ENCODE measurements at regions not wholly inside any gene's neighbourhood (a gene's known extent, or its start where the extent isn't known, plus 50 kb on each side); places are given as distances from the start of the nearest gene placed in this dataset.

DNA sequence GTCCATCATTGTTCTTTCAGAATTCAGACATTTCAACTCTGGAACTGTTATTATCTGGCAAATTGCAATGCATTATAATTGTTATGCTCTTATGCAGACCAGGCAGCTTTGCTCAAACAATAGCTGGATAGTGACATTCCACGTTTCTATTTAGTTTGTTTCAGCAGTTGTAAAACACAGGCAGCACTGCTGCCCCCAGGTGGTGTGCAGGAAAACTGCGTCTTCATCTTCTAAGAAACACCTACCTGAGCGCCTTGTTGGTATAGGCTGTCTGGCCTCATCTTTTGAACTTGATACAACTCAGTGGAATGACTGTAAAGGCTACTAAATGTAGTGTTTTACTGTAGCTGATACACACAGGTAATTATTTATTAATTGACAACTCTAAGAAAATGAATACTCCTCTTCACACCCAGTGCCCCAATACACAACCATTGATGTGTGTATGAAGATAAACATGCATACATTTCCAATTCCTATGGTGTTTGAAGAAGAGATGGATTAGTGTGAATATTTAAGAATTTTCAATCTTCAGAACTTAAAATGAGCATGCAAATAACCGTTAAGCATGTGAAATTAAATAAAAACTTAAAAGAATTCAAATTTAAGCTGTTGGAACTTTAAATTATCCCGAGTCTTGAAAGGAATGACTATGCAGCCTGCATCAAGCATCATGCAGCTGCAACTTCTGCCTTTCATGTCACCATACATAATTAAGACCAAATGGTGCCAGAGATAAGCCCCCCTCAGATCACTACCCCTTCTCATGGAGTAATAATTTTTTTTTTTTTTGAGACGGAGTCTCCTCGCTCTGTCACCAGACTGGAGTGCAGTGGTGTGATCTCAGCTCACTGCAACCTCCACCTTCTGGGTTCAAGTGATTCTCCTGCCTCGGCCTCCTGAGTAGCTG is 85.6 kb downstream of the CD8B2 start:
- DNase-seq (ENCODE audit: low read depth) = no peak

GRCh38 chr2:106573773-106574172 is 86.6 kb downstream of the CD8B2 start:
- no peak for DNase-seq (ENCODE audit: low read depth)

DNA sequence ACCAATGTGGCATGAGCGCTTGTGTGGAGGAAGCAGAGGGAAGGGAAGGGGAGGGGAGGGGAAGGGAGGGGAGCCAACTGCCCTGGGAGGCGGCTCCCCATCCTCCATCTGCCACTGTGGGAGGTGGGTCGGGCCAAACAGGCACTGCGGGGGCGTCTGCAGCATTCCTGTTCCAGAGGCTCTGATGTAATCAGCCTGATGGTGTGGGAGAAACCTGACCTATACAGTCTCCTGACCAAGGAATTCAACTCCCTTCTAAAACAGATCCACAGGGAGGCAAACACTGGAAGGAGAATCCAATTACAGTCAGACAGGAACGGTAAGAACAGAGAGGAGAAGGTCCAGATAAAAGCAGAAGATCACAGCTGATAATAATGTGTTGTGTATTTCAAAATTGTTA is 88.8 kb downstream of the CD8B2 start:
- no peak for DNase-seq (ENCODE audit: low read depth)

DNA sequence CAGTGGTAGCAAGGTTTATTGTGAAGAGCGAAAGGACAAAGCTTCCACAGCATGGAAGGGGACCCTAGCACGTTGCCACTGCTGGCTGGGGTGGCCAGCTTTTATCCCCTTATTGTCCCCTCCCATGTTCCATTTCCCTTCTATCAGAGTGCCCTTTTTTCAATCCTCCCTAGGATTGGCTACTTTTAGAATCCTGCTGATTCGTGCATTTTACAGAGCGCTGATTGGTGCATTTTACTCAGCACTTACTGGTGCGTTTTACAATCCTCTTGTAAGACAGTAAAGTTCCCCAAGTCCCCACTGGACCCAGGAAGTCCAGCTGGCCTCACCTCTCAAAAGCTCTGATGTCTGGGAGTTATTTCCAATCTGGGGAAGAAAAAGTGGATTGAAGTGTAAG is 90.1 kb downstream of the CD8B2 start:
- no peak for DNase-seq (ENCODE audit: low read depth)

GRCh38 chr2:106579750-106580197 is 92.6 kb downstream of the CD8B2 start:
- no peak for DNase-seq (ENCODE audit: low read depth)

GRCh38 chr2:106580241-106580640 is 93.1 kb downstream of the CD8B2 start:
- DNase-seq (ENCODE audit: low read depth) = no peak

DNA sequence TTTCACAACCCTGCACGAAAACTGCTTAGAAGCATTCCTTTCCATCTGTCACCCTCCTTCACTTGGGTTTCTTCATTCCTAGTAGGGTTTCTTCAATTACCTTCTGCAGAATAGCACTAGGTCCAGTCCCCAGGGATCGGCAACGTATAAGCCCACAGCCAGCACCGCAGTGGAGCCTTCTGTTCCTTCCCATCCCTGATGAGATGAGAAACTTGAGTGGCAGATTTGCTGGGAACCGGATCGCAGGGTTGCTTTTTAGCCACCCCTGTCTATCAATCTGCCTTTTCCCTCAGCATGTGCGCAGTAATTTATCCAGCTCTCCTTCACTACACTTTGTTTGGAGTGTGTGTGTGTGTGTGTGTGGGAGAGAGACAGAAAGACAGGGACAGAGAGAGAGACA is 94.2 kb downstream of the CD8B2 start:
- DNase-seq (ENCODE audit: low read depth) = no peak

GRCh38 chr2:106581755-106582147 is 94.6 kb downstream of the CD8B2 start:
- no peak for DNase-seq (ENCODE audit: low read depth)

GRCh38 chr2:106582148-106583143 is 95.3 kb downstream of the CD8B2 start:
- DNase-seq (ENCODE audit: low read depth) = peak; percentile 58

DNA sequence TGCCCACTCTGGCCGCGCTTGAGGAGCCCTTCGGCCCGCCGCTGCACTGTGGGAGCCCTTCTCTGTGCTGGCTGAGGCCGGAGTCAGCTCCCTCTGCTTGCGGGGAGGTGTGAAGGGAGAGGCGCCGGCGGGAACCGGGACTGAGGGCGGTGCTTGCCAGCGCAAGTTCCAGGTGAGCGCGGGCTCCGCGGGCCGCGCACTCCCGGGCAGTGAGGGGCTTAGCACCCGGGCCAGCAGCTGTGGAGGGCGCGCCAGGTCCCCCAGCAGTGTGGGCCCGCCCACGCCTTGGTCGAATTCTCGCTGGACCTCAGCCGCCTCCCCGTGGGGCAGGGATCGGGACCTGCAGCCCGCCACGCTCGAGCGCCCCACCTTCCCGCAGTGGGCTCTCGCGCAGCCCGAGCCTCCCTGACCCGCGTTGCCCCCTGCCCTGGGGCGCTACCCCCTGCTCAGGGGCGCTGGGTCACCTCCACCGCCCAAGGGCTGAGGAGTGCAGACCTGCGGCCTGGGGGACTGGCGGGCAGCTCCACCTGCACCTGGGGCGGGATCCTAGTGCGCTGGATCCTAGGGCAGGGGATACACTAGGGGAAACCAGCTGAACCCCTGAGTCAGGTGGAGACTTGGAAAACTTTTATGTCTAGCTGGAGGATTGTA is 97.3 kb downstream of the CD8B2 start:
- DNase-seq (ENCODE audit: low read depth) = no peak

DNA sequence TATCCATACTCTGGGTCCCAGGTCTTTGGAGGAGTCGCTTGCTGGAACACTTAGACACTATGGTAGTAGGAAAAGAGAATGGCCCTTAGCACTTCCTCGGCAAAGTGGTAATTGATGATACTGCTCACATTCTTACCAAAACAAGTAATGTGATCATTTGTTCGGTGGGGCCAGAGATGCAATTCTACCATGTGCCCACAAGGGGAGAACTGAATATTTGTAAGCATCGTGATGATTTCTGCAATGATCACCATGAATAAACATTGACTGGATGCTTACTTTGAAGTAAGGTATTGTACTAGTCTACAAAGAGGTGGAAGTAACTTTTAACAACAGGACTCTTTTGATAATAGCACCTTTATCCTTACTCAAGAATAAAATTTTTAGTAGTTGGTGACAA is 109.7 kb downstream of the CD8B2 start:
- no peak for DNase-seq (ENCODE audit: low read depth)

- DNase-seq (ENCODE audit: low read depth) = no peak
Measured at GRCh38 chr2:106599540-106599939, 112.4 kb downstream of the CD8B2 start.

- DNase-seq (ENCODE audit: low read depth) = no peak
Measured at GRCh38 chr2:106602042-106602441, 114.9 kb downstream of the CD8B2 start.

- no peak for DNase-seq (ENCODE audit: low read depth)
Measured at GRCh38 chr2:106606652-106607051, 119.5 kb downstream of the CD8B2 start.

DNA sequence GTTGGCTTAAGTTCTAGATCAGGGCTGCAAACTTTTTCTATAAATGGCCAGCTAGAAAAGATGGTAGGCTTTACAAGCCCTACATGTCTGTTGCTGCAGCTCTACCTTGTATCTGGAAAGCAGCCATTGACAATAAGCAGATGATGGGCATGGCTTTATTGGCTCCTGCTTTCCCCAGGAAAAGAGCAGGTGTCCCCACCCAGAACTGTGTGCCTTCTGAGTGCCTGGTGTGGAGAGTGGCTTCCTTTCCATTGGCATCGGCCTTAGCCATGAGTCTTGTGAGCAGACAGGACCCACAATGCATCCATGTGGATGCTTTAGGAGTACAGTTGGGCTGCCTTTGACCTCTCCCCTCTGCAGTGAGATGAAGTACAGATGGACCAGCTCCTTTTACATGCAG is 120.2 kb downstream of the CD8B2 start:
- DNase-seq (ENCODE audit: low read depth) = no peak

DNA sequence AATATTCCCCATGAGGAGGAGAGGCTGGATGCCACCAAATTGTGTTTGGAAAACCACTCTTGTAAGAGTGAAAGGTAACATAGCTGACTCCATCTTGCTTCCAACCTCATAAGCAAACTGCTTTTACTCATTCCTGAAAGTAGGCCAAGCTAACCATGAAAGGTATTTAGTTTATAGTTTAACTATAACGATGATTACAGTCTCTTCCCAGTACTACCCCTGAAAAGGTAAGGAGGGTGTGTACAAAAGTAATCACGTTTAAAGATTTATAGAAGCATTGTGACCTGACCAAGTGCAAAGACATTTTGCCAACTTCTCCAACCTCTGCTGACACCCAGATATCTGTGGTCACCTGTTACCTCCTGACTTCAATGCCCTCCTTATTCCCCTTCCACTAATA is 122.6 kb downstream of the CD8B2 start:
- no peak for DNase-seq (ENCODE audit: low read depth)

- no peak for DNase-seq (ENCODE audit: low read depth)
Measured at GRCh38 chr2:106614511-106615291, 127.5 kb downstream of the CD8B2 start.

DNA sequence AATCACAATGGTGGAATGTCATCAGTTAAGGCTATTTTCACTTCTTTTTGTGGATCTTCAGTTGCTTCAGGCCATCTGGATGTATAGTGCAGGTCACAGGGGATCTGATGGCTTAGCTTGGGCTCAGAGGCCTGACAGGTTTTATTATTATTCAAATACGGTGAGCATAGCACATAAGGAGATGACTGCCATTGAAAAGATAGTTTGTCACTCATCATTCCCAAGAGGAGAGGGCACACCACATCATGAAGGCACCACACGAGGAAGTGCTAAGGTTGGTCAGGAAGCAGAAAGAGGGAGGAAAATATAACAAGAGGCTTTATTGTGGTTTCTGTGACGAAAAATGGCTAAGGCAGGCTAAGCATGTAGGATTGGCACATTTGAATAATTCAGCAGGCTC is 131.4 kb downstream of the CD8B2 start:
- no peak for DNase-seq (ENCODE audit: low read depth)

GRCh38 chr2:106623456-106623855 is 136.3 kb downstream of the CD8B2 start:
- no peak for DNase-seq (ENCODE audit: low read depth)

DNA sequence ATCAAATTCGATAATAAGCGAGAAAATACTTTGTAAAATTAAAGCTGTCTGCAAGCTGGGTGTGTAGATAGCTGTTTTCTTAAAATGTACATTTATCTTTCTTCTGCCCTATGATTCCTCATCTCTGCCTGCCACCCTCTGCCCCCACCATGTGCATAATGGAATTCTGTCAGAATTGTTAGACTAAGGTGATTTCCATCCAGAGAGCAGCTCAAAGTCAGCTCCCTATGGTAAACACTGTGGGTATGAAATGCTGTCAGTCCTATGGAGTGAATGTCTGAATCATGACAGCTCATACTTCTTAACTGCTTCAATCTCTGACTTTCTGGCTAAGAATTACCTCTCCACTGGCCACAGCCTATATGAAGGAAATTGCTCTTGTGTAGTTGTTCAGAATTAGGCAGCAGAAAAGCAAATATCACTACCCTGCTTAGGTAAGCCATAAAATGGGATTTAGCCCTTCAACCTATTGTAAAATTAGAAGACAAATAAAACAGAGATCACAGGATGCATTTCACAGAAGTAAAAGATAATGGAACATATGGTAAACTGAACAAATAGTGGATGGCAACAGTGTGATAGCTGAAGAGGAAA is 137.7 kb downstream of the CD8B2 start:
- DNase-seq (ENCODE audit: low read depth) = no peak

DNA sequence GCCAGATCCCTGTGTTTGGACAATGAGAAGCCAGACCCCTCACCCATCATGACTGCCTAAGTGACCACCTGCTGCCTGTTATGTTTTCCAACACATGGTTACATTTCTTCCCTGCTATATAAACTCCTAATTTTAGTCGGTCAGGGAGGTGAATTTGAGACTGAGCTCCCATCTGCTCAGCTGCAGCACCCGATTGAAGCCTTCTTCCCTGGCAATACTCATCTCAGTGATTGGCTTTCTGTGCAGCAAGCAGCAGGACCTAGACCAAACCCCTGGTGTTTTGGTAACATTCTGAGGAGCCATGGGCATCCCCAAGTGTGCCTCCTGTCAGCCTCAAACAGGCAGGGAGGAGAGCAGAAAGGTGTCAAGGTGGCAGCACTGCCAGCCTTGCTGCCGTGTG is 141.2 kb downstream of the CD8B2 start:
- DNase-seq (ENCODE audit: low read depth) = no peak
